ENCODE measurements at regions not wholly inside any gene's neighbourhood (a gene's known extent, or its start where the extent isn't known, plus 50 kb on each side); places are given as distances from the start of the nearest gene placed in this dataset.

GRCh38 chr20:59429396-59429795 is 129.0 kb downstream of the EDN3 start:
- H3K4me3 Mint-ChIP-seq, result peak overlapping the region; percentile 34
- no peak for DNase-seq
- H3K36me3 Mint-ChIP-seq, result peaks cover 2% of the 10 kb centered on the region
- peaks cover 3% of the 10 kb centered on the region for H3K9me3 Mint-ChIP-seq
- peaks cover 15% of the 10 kb centered on the region for H3K27me3 Mint-ChIP-seq
- H3K4me1 Mint-ChIP-seq, result peaks cover 15% of the 10 kb centered on the region
- peak overlapping the region; percentile 60 for H3K27ac Mint-ChIP-seq
- CTCF ChIA-PET, result no interaction called here

GRCh38 chr20:59431014-59431413 is 130.6 kb downstream of the EDN3 start:
- H3K27me3 Mint-ChIP-seq, result peaks cover 13% of the 10 kb centered on the region
- H3K4me3 Mint-ChIP-seq, result no peak overlapping the region
- no peak overlapping the region for H3K27ac Mint-ChIP-seq
- peaks cover 2% of the 10 kb centered on the region for H3K36me3 Mint-ChIP-seq
- peaks cover 3% of the 10 kb centered on the region for H3K9me3 Mint-ChIP-seq
- DNase-seq, result no peak
- CTCF ChIA-PET, result interaction anchor here (1.1 kb wide), 1 partner anchor 26 kb away, joined by 3 read pairs; no protein-coding TSS in a partner anchor
- H3K4me1 Mint-ChIP-seq, result peaks cover 15% of the 10 kb centered on the region

DNA sequence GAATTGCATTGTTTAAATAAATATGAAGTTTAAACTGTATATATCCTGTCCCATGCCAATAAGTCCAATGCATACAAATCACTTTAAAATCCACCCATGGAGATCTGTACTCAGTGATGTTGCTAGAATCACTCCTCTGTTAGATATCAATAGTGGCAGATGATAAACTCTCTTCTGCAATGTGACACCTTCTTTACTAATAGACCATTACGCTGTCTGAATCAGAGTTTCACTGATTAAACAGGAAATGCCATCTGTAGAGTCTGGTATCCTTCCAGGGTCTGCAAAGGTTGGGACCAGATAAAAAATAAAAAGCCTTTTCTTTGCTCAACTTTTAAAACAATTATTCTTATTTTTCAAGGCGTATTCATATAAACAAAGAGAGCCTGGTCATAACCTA is 134.5 kb downstream of the EDN3 start:
- peaks cover 21% of the 10 kb centered on the region for H3K27me3 Mint-ChIP-seq
- no peak for DNase-seq
- no peaks in the 10 kb centered on the region for H3K4me1 Mint-ChIP-seq
- H3K9me3 Mint-ChIP-seq, result no peaks in the 10 kb centered on the region
- H3K27ac Mint-ChIP-seq, result no peak overlapping the region
- H3K36me3 Mint-ChIP-seq, result no peaks in the 10 kb centered on the region
- CTCF ChIA-PET, result no interaction called here
- no peak overlapping the region for H3K4me3 Mint-ChIP-seq

DNA sequence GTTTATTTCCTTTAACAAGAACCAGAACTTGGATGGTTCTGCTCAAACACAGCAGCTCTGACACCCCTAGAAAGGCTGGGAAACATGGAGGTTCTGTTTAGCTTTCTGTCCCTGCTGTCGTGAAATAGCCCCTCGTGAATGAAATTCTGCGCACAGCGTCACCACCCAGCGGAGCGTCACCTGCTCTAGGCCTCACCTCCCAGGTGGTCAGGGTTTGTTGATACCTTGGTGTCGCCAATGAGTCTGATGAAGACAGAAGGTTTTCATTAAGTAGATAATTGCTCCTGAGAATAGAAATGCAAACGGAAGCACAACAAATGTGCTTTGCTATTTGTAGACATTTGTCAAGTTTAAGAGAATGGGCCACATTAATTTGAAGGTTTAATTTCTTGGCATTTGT is 135.1 kb downstream of the EDN3 start:
- CTCF ChIA-PET, result no interaction called here
- Mint-ChIP-seq H3K9me3 (no peaks in the 10 kb centered on the region), H3K27ac (no peak overlapping the region), H3K4me1 (no peaks in the 10 kb centered on the region), H3K4me3 (no peak overlapping the region), H3K36me3 (no peaks in the 10 kb centered on the region), H3K27me3 (peaks cover 22% of the 10 kb centered on the region)
- no peak for DNase-seq

GRCh38 chr20:59437601-59438031 is 137.2 kb downstream of the EDN3 start:
- peaks cover 2% of the 10 kb centered on the region for H3K4me1 Mint-ChIP-seq
- no peak overlapping the region for H3K27ac Mint-ChIP-seq
- H3K36me3 Mint-ChIP-seq, result no peaks in the 10 kb centered on the region
- no peaks in the 10 kb centered on the region for H3K9me3 Mint-ChIP-seq
- no peak overlapping the region for H3K4me3 Mint-ChIP-seq
- DNase-seq, result no peak
- peaks cover 34% of the 10 kb centered on the region for H3K27me3 Mint-ChIP-seq
- CTCF ChIA-PET, result interaction anchor here (0.7 to 1.3 kb wide), 2 partner anchors 19 to 58 kb away, joined by 3 read pairs; no protein-coding TSS in a partner anchor

GRCh38 chr20:59438201-59438600 is 137.8 kb downstream of the EDN3 start:
- DNase-seq, result no peak
- H3K4me3 Mint-ChIP-seq, result no peak overlapping the region
- H3K36me3 Mint-ChIP-seq, result no peaks in the 10 kb centered on the region
- no peaks in the 10 kb centered on the region for H3K9me3 Mint-ChIP-seq
- peaks cover 2% of the 10 kb centered on the region for H3K4me1 Mint-ChIP-seq
- CTCF ChIA-PET, result interaction anchor here (1.3 kb wide), 1 partner anchor 18 kb away, joined by 3 read pairs; no protein-coding TSS in a partner anchor
- peaks cover 38% of the 10 kb centered on the region for H3K27me3 Mint-ChIP-seq
- H3K27ac Mint-ChIP-seq, result no peak overlapping the region

DNA sequence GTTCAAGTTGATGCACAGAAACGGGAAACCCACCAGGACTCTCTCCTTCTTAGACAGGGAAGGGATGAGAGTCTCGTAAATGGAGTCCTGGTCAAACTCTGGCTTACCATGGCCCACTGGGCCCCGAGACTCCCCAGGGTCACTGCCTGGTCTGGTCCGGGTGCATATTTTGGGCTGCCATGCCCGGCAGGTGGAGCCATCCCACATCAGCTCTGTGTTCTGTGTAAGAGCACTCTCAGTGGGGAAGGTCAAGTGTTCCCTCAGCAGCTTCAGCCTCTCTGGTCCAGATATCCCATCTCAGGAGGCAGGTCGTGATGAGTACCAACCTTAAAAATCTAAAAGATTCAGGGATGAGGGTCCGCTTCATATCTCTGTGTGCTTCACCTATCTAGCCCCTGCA is 138.8 kb downstream of the EDN3 start:
- Mint-ChIP-seq H3K36me3 (no peaks in the 10 kb centered on the region), H3K4me1 (peaks cover 2% of the 10 kb centered on the region), H3K9me3 (no peaks in the 10 kb centered on the region), H3K27ac (no peak overlapping the region), H3K4me3 (no peak overlapping the region), H3K27me3 (peaks cover 37% of the 10 kb centered on the region)
- CTCF ChIA-PET, result no interaction called here
- no peak for DNase-seq

DNA sequence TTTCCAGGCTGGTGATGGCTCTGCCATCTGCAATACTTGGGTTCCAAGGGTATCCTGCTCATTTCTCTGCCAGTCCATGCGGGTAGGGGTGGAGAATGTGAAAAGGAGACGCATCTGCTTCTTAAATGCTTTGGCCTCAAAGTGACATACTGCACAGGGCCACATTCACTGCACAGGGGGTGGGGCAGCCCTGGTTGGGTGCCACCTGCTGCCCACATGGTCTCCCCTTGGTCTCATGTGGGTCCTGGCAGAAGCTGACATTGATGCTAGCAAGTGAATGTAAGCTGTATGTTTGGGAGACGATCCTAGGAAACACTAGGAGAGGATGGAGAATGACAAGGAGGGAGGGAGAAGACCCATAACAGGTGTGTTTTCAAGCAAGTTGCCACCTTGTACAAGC is 140.9 kb downstream of the EDN3 start:
- Mint-ChIP-seq H3K36me3 (no peaks in the 10 kb centered on the region), H3K9me3 (no peaks in the 10 kb centered on the region), H3K4me1 (peaks cover 2% of the 10 kb centered on the region), H3K27me3 (peaks cover 55% of the 10 kb centered on the region), H3K27ac (no peak overlapping the region), H3K4me3 (no peak overlapping the region)
- CTCF ChIA-PET, result no interaction called here
- no peak for DNase-seq

DNA sequence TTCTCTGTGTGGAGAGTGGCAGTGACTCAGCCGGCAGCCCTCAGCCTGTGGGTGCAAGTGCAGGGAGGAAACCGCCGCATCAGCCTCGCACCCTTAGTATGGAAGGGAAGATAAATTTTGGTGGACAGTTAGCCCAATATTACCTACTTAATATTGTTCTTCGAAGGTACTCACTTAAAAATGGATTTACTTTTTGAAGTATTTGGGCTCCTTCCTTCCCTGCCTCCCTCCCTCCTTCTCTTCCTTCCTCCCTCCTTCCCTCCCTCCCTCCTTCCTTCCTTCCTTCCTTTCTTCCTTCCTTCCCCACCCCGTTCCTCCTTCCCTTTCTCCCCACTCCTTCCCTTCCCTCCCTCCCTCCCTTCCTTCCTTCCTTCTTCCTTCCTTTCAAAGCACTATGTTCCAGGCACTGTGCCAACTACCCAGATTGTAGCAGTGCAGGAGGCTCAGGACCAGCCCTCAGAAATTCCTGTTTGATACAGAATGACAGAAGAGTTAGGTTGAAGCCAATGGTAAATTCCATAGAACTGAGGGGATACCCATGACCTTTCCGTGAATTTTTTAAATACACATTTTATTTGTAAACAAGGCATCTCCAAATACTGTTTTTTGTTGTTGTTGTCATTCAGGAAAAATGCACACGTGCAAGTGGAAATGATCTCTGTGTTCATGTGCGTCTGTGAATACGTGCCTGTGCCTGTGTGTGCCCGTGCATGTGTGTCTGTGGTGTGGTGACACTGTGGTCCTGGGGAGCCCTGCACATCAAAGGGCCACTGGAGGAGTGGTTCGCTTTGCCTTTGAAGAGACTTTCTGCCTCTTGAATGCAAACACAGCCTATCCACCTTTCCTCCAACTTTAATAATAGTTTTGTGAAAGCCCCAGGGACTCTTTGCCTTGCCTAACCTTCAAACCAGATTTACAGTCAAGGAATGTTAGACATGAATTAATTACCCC is 141.7 kb downstream of the EDN3 start:
- no peak for DNase-seq
- Mint-ChIP-seq H3K36me3 (no peaks in the 10 kb centered on the region), H3K27me3 (peaks cover 53% of the 10 kb centered on the region), H3K4me3 (no peak overlapping the region), H3K4me1 (peaks cover 2% of the 10 kb centered on the region), H3K27ac (no peak overlapping the region), H3K9me3 (no peaks in the 10 kb centered on the region)
- CTCF ChIA-PET, result no interaction called here

DNA sequence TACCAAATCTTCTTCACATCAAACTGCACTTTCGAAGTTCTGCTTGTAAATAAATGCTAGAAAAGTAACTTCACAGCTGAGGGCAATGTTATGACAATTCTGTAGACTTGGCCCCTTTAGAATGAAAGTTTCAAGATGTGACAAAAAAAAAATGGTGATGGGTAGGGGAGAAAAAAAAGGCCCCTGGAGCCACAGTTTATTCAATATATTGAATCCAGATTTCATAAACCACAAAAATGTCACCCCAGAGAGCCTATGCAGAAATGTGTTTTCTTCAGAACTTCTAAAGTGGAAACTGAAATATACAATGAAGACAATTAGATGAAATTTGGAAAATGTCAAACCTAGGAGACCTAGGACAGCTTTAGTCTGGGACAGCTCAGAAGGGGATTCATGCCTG is 143.1 kb downstream of the EDN3 start:
- H3K4me1 Mint-ChIP-seq, result peaks cover 2% of the 10 kb centered on the region
- H3K27ac Mint-ChIP-seq, result no peak overlapping the region
- no peaks in the 10 kb centered on the region for H3K9me3 Mint-ChIP-seq
- H3K36me3 Mint-ChIP-seq, result no peaks in the 10 kb centered on the region
- peaks cover 63% of the 10 kb centered on the region for H3K27me3 Mint-ChIP-seq
- H3K4me3 Mint-ChIP-seq, result no peak overlapping the region
- no peak for DNase-seq
- CTCF ChIA-PET, result interaction anchor here (1.6 kb wide), 1 partner anchor 14 kb away, joined by 3 read pairs; no protein-coding TSS in a partner anchor

DNA sequence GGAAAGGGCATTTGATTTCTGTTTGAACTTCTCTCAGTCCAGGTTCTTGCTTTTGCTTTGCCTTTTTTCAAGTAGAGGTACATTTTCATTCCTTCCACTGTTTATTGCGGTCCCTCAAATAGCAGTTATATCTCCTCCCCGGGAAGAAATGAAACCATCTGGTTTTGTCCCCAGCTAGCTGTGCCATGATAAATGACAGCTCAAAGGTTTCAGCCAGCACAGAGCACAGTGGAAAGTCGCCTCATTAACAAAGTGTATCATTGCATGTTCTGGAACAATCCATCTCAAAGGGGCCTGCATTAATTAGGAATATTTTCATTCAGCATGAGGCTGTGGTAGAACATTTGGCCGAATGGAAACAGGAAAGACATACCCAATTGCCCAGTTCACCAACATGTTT is 146.0 kb downstream of the EDN3 start:
- H3K9me3 Mint-ChIP-seq, result no peaks in the 10 kb centered on the region

GRCh38 chr20:59448196-59448595 is 147.8 kb downstream of the EDN3 start:
- Mint-ChIP-seq H3K4me3 (no peak overlapping the region), H3K36me3 (no peaks in the 10 kb centered on the region), H3K27ac (no peak overlapping the region), H3K9me3 (no peaks in the 10 kb centered on the region), H3K27me3 (peaks cover 64% of the 10 kb centered on the region), H3K4me1 (no peaks in the 10 kb centered on the region)
- CTCF ChIA-PET, result no interaction called here
- no peak for DNase-seq

More for the DNA sequence above, 146.0 kb downstream of the EDN3 start:
- Mint-ChIP-seq H3K27ac (no peak overlapping the region), H3K36me3 (no peaks in the 10 kb centered on the region), H3K27me3 (peaks cover 70% of the 10 kb centered on the region), H3K4me3 (no peak overlapping the region), H3K4me1 (peaks cover 2% of the 10 kb centered on the region)
- CTCF ChIA-PET, result no interaction called here
- DNase-seq, result no peak

- Mint-ChIP-seq H3K4me1 (no peaks in the 10 kb centered on the region), H3K27ac (no peak overlapping the region), H3K4me3 (no peak overlapping the region), H3K27me3 (peaks cover 64% of the 10 kb centered on the region), H3K9me3 (no peaks in the 10 kb centered on the region), H3K36me3 (no peaks in the 10 kb centered on the region)
- CTCF ChIA-PET, result no interaction called here
- DNase-seq, result no peak
Observed at GRCh38 chr20:59448851-59449444, 148.5 kb downstream of the EDN3 start.

DNA sequence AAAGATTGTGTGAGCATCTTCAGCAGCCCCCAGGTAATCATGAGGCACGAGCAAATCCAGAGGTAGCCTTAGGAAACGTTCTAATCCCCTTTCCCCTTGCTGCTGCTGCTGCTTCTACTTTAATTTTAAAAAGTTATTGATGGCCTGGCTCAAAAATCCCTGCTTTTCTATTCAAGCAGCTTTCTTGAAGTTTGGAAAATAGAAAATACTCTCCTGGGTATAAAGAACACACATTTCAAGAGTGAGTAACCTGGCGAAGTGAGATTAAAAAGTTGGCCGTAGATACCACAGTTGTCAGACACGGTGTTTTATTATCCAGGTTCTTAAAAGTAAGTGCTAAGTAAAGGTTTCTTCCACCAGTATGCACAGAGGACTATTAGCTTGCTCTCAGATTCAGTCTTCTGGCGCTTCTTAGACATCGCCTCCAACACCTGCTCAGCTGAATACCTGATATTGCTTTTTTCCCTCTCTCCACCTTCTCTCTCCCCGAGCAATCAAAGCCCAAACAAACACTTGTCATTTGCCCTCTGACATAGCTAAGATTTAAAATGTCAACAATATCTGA is 150.7 kb downstream of the EDN3 start:
- no peaks in the 10 kb centered on the region for H3K9me3 Mint-ChIP-seq

More for the DNA sequence above, 150.7 kb downstream of the EDN3 start:
- no peak for DNase-seq
- Mint-ChIP-seq H3K4me3 (no peak overlapping the region), H3K27ac (no peak overlapping the region), H3K4me1 (no peaks in the 10 kb centered on the region), H3K27me3 (peaks cover 49% of the 10 kb centered on the region), H3K36me3 (no peaks in the 10 kb centered on the region)
- CTCF ChIA-PET, result no interaction called here

Measured in activated naive CD4-positive, alpha-beta T cell treated with anti-CD3 and anti-CD28 coated beads, Interleukin-2, amount 10 ng/mL, durations not matched to agents 7 days and 5 days (primary cell).